A549 (cell line): ENCODE measurements at regions not wholly inside any gene's neighbourhood (a gene's known extent, or its start where the extent isn't known, plus 50 kb on each side); places are given as distances from the start of the nearest gene placed in this dataset.

Experiments
- ATAC-seq, 2 experiments: fragments of 200-7000 bp in 1 of 2; fragments of >200 bp in 1 of 2; cut with Nextera tagmentation in 1 of 2; cut with Tn5 transposase in 1 of 2; 3 replicates each; pipeline versions ENCODE4 v1.8.0 to v1.9.1; 2018 to 2020; ENCODE audit warnings: mild to moderate bottlenecking in 1 of 2, moderate library complexity in 1 of 2
- CTCF ChIA-PET: fragments of 300-600 bp; sonication (Branson Sonifier 250); formaldehyde crosslinking; extraction: SDS; loops from one replicate; lab custom pipeline; 2021; ENCODE audit warnings: antibody characterized with exemption, inconsistent platforms; lab: Yijun Ruan, JAX
- POLR2A ChIA-PET: fragments of 350-600 bp; formaldehyde crosslinking; extraction: SDS; loops from one replicate; lab custom pipeline; 2021; ENCODE audit warnings: antibody characterized with exemption, inconsistent platforms; lab: Yijun Ruan, JAX
- DNase-seq, 2 experiments: peaks; one replicate each; pipeline versions ENCODE4 v3.0.0 to v3.0.0-alpha.2; 2011 to 2016; ENCODE audit warnings: low read depth in 1 of 2, low spot score in 1 of 2
- FAIRE-seq: peaks from 2 replicates; lab custom pipeline; 2011; peaks lifted over from hg19 to GRCh38; lab: Jason Lieb, UNC
- H3K27ac ChIP-seq, 2 experiments: fragments of >200 bp; sonication (Bioruptor Twin); formaldehyde crosslinking; 3 replicates each; pipeline ENCODE4 v1.5.1; 2016 to 2017
- H3K4me1 ChIP-seq: fragments of >200 bp; sonication (Bioruptor Twin); formaldehyde crosslinking; 3 replicates; pipeline ENCODE4 v1.6.1; 2016
- H3K4me2 ChIP-seq: fragments of >200 bp; sonication (Bioruptor Twin); formaldehyde crosslinking; 3 replicates; pipeline ENCODE4 v1.6.1; 2016
- H3K4me3 ChIP-seq: fragments of >200 bp; sonication (Bioruptor Twin); formaldehyde crosslinking; 3 replicates; pipeline ENCODE4 v1.5.1; 2016
- H3K9me3 ChIP-seq: fragments of >200 bp; sonication (Bioruptor Twin); formaldehyde crosslinking; 3 replicates; pipeline ENCODE4 v1.6.1; 2016
- CHD2 ChIP-seq: fragments of 150-350 bp; IDR thresholded peaks from 2 replicates; pipeline ENCODE4 v1.6.1; 2014; ENCODE audit warnings: low read length; ENCODE audit not compliant: partially characterized antibody
- FOSB ChIP-seq: fragments of 250-450 bp; sonication (Bioruptor Pico); IDR thresholded peaks from 2 replicates; pipeline ENCODE4 v1.5.0; 2020; ENCODE audit warnings: mild to moderate bottlenecking, moderate library complexity
- FOSL2 ChIP-seq, 2 experiments: fragments of 450-650 bp in 1 of 2; fragments of >200 bp in 1 of 2; sonication (Bioruptor Twin) in 1 of 2; formaldehyde crosslinking; IDR thresholded peaks; 2 replicates each; pipeline versions ENCODE4 v1.5.0 to v1.6.1; 2016 to 2020; ENCODE audit warnings: mild to moderate bottlenecking in 1 of 2, moderate library complexity in 1 of 2
- HDAC2 ChIP-seq: fragments of 200-600 bp; sonication (generic); IDR thresholded peaks from 2 replicates; pipeline ENCODE4 v1.6.1; 2016
- HOXB13 ChIP-seq: fragments of 250-450 bp; sonication (Bioruptor Pico); IDR thresholded peaks from 2 replicates; pipeline ENCODE4 v1.5.0; 2020; ENCODE audit warnings: low read depth, mild to moderate bottlenecking, moderate library complexity
- JUNB ChIP-seq: fragments of >200 bp; sonication (Bioruptor Twin); formaldehyde crosslinking; IDR thresholded peaks from 2 replicates; pipeline ENCODE4 v1.6.1; 2016
- KDM1A ChIP-seq: fragments of 200-600 bp; sonication (generic); IDR thresholded peaks from 2 replicates; pipeline ENCODE4 v1.6.1; 2016; ENCODE audit warnings: low read depth, mild to moderate bottlenecking
- MYC ChIP-seq: IDR thresholded peaks from 2 replicates; pipeline ENCODE4 v1.6.1; 2012; ENCODE audit warnings: mild to moderate bottlenecking, inconsistent platforms, low read length, improper control_type of control experiment, borderline replicate concordance
- NPAS2 ChIP-seq: fragments of 250-450 bp; sonication (Bioruptor Pico); IDR thresholded peaks from 2 replicates; pipeline ENCODE4 v1.8.0; 2022; ENCODE audit warnings: mild to moderate bottlenecking, moderate library complexity, borderline replicate concordance
- RAD21 ChIP-seq, 2 experiments: fragments of >200 bp in 1 of 2; sonication (Bioruptor Twin) in 1 of 2; formaldehyde crosslinking in 1 of 2; IDR thresholded peaks in 1 of 2; conservative IDR thresholded peaks in 1 of 2; 2 replicates in 1 of 2; 3 replicates in 1 of 2; pipeline ENCODE4 v1.6.1; 2012 to 2018; ENCODE audit warnings: inconsistent platforms in 1 of 2
- RCOR1 ChIP-seq: fragments of 150-350 bp; IDR thresholded peaks from 2 replicates; pipeline ENCODE4 v1.6.1; 2014; ENCODE audit warnings: antibody characterized with exemption, low read length, low read depth
- RNF2 ChIP-seq: fragments of 200-600 bp; sonication (generic); IDR thresholded peaks from 2 replicates; pipeline ENCODE4 v1.6.1; 2016; ENCODE audit warnings: low read depth, mild to moderate bottlenecking, antibody characterized with exemption, moderate library complexity, borderline replicate concordance
- WGBS: methylation state at CpG from one replicate; pipeline ENCODE4 v1.1.6; 2017; ENCODE audit errors: missing lambda C conversion rate; 5-methylcytosine and 5-hydroxymethylcytosine counted together
- TF ChIP-seq, protein P1 (sequence below): fragments of >200 bp; sonication (Bioruptor Twin); formaldehyde crosslinking; IDR thresholded peaks from 2 replicates; pipeline ENCODE4 v1.6.1; 2016
- TF ChIP-seq, protein P2 (sequence below): fragments of 250-450 bp; sonication (Bioruptor Pico); IDR thresholded peaks from 2 replicates; pipeline ENCODE4 v1.5.0; 2020; ENCODE audit warnings: low read depth, mild to moderate bottlenecking, moderate library complexity
- TF ChIP-seq, protein P3 (sequence below): IDR thresholded peaks from 2 replicates; pipeline ENCODE4 v1.6.1; 2012; ENCODE audit warnings: low read depth, borderline replicate concordance
- TF ChIP-seq, protein P4 (sequence below): fragments of 150-350 bp; IDR thresholded peaks from 2 replicates; pipeline ENCODE4 v1.6.1; 2014; ENCODE audit warnings: low read depth, mild to moderate bottlenecking, low read length

DNA sequence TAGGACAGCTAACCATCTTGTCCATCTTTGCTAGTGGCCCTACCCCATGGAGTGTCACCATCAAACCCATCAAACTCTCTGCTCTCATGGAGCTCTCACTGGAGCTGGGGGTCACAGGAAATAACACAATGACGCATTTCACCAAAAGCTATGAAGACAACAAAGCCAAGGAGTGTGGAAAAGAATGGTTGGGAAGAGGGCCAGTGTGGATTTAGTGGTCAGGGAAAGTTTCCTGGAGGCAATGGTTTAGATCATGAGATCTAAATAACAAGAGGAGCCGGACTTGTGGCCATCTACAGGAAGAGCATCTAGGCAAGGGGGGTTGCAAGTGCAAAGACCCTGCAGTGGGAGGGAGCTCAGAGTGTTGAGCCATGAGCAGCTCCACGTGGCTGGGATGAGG lies 189.5 kb downstream of the BMP7 start:
- no peak for ATAC-seq
- CTCF ChIA-PET, result interaction anchor here (0.8 to 2.5 kb wide), 6 partner anchors 9 to 526 kb away, joined by 3 to 14 read pairs (median 4); no protein-coding TSS in a partner anchor
- DNase-seq, result no peak
- Histone ChIP-seq H3K9me3 (peaks cover 35% of the 10 kb centered on the region), H3K27ac (peak overlapping the region; percentile 51 to 68; a peak in 4 of 6 replicates), H3K4me2 (peak overlapping the region; percentile 5; the same call in 1 of the 3 replicates), H3K4me3 (no peak overlapping the region), H3K4me1 (peaks cover 6% of the 10 kb centered on the region)
- POLR2A ChIA-PET, result no interaction called here
- no peak for FAIRE-seq
- TF ChIP-seq FOSB, result no peak
- TF ChIP-seq RNF2, result no peak
- TF ChIP-seq, protein P1, sequence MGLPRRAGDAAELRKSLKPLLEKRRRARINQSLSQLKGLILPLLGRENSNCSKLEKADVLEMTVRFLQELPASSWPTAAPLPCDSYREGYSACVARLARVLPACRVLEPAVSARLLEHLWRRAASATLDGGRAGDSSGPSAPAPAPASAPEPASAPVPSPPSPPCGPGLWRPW, result no peak
- TF ChIP-seq HOXB13 (CRISPR knock-in tag), result no peak
- TF ChIP-seq NPAS2 (CRISPR knock-in tag), result no peak
- no peak for TF ChIP-seq RCOR1
- no peak for TF ChIP-seq MYC
- TF ChIP-seq, protein P2, sequence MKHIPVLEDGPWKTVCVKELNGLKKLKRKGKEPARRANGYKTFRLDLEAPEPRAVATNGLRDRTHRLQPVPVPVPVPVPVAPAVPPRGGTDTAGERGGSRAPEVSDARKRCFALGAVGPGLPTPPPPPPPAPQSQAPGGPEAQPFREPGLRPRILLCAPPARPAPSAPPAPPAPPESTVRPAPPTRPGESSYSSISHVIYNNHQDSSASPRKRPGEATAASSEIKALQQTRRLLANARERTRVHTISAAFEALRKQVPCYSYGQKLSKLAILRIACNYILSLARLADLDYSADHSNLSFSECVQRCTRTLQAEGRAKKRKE (CRISPR knock-in tag), result no peak
- 51% methylated on average over 3 of the region's 3 CpGs for WGBS

DNA sequence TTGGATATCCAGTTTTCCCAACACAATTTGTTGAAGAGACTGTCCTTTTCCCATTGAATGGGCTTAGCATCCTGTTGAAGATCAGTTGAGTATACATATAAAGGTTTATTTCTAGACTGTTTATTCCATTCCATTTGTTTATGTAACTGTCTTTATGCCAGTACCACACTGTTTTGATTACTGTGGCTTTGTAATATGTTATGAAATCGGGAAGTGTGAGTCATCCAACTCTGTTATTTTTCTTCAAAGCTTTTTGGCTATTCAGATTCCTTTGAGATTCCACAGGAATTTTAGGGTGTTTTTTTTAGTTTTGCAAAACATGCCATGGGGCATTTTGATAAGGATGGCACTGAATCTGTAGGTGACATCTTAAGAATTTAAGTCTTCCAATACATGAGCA lies 188.3 kb downstream of the BMP7 start:
- ChIA-PET CTCF (interaction anchor here (4.4 kb wide), 1 partner anchor 13 kb away, joined by 22 read pairs; no protein-coding TSS in a partner anchor), POLR2A (no interaction called here)
- Histone ChIP-seq H3K27ac (no peak overlapping the region), H3K9me3 (peaks cover 35% of the 10 kb centered on the region), H3K4me2 (no peak overlapping the region), H3K4me3 (no peak overlapping the region), H3K4me1 (peaks cover 6% of the 10 kb centered on the region)
- ATAC-seq, result no peak
- WGBS, result 17% methylated on average over 1 of the region's 1 CpG
- FAIRE-seq, result no peak
- TF ChIP-seq, protein P3, sequence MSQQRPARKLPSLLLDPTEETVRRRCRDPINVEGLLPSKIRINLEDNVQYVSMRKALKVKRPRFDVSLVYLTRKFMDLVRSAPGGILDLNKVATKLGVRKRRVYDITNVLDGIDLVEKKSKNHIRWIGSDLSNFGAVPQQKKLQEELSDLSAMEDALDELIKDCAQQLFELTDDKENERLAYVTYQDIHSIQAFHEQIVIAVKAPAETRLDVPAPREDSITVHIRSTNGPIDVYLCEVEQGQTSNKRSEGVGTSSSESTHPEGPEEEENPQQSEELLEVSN, result no peak
- no peak for TF ChIP-seq FOSL2 (IDR thresholded peaks at IDR 0.05)
- TF ChIP-seq FOSL2 (CRISPR knock-in tag; IDR thresholded peaks at IDR 0.05), result peak; percentile 44; the same call in 1 of the 2 replicates
- no peak for TF ChIP-seq CHD2
- TF ChIP-seq, protein P1, result no peak
- TF ChIP-seq, all 56 proteins: peak for 1
- DNase-seq, result no peak

GRCh38 chr20:57079031-57080005 lies 187.1 kb downstream of the BMP7 start:
- no peak for ATAC-seq
- no peak for TF ChIP-seq HDAC2
- TF ChIP-seq HOXB13 (CRISPR knock-in tag), result no peak
- no peak for FAIRE-seq
- DNase-seq, result no peak
- ChIA-PET CTCF (interaction anchor here (4.4 kb wide), 1 partner anchor 12 kb away, joined by 22 read pairs; no protein-coding TSS in a partner anchor), POLR2A (no interaction called here)
- peaks cover 6% of the 10 kb centered on the region for H3K4me1 ChIP-seq
- peaks cover 35% of the 10 kb centered on the region for H3K9me3 ChIP-seq
- H3K4me3 ChIP-seq, result no peak overlapping the region
- WGBS, result 32% methylated on average over 2 of the region's 2 CpGs
- H3K27ac ChIP-seq, result no peak overlapping the region
- H3K4me2 ChIP-seq, result no peak overlapping the region

DNA sequence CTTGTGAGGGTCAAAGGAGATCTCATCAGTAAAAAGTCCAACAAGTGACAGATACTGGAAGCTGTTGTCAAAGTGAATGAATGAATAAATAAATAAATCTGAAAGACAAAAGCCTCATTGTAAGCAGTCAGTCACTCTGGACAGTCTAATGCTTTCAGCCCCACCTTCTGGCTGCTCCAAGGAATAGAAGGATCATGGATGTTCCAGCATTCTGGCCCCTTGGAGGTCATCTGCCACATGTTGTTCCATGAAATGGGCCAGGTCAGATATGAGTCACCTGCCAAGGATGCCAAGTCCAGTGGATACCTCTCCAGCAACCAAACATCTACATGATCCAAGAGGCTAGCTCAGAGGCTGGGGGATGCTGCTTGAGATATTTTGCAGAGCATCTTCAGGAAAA lies 185.6 kb downstream of the BMP7 start:
- Histone ChIP-seq H3K4me3 (no peak overlapping the region), H3K4me2 (no peak overlapping the region), H3K9me3 (peaks cover 35% of the 10 kb centered on the region), H3K27ac (no peak overlapping the region), H3K4me1 (no peaks in the 10 kb centered on the region)
- ATAC-seq, result peak in 1 of 2 experiments; percentile 58; a peak in 3 of 6 replicates
- FAIRE-seq, result no peak
- POLR2A ChIA-PET, result no interaction called here
- DNase-seq, result peak in 1 of 2 experiments; percentile 33
- TF ChIP-seq JUNB, result no peak
- peak; percentile 22 to 31; a peak in 2 of 5 replicates for TF ChIP-seq RAD21 (conservative IDR thresholded peaks at IDR 0.05 in 1 of 2, IDR thresholded peaks at IDR 0.05 in 1 of 2)
- TF ChIP-seq, protein P4, sequence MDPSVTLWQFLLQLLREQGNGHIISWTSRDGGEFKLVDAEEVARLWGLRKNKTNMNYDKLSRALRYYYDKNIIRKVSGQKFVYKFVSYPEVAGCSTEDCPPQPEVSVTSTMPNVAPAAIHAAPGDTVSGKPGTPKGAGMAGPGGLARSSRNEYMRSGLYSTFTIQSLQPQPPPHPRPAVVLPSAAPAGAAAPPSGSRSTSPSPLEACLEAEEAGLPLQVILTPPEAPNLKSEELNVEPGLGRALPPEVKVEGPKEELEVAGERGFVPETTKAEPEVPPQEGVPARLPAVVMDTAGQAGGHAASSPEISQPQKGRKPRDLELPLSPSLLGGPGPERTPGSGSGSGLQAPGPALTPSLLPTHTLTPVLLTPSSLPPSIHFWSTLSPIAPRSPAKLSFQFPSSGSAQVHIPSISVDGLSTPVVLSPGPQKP, result no peak
- no peak for TF ChIP-seq KDM1A
- no peak for TF ChIP-seq FOSB
- CTCF ChIA-PET, result interaction anchor here (0.9 to 4.4 kb wide), 5 partner anchors 10 to 530 kb away, joined by 3 to 22 read pairs (median 10); no protein-coding TSS in a partner anchor
